ENCODE measurements at regions not wholly inside any gene's neighbourhood (a gene's known extent, or its start where the extent isn't known, plus 50 kb on each side); places are given as distances from the start of the nearest gene placed in this dataset.

DNA sequence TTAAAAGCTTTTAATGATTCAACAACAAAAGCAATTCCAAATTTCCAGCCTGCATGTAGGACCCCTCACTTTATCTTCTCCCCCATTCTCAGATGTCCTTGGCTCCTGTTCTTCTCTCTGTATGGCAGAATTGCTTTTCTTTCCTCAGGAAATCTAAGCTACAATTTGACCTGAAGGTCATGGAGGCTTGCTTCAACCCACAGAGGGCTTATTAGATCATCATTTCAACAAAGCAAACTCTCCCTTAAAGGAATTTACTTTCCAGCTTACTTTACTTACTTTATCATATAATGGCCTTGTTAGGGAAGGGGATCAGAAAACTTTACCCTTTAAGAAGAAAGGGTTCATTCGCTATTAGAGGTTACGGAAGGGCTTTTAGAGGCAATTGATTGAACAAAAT is 211.5 kb downstream of the RAD51AP2 start:
- no peak for DNase-seq (ENCODE audit: low spot score)

DNA sequence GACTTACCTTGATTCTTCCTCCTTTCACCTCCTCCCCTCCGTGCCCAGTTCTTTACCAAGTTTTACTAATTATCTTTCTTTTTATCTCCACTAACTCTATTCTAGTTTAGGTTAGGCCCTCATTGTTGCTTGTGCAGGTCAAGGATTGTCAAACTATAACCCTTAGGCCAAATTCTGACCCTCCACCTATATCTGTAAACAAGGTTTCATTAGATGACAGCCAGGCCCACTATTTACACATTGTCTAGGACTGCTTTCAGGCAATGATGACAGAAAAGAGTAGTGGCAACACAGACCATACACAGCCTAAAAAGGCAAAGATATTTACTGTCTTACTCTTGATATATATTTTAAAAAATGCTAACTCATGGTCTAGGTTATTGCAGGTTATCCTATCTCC is 212.0 kb downstream of the RAD51AP2 start:
- DNase-seq (ENCODE audit: low spot score), result no peak

DNA sequence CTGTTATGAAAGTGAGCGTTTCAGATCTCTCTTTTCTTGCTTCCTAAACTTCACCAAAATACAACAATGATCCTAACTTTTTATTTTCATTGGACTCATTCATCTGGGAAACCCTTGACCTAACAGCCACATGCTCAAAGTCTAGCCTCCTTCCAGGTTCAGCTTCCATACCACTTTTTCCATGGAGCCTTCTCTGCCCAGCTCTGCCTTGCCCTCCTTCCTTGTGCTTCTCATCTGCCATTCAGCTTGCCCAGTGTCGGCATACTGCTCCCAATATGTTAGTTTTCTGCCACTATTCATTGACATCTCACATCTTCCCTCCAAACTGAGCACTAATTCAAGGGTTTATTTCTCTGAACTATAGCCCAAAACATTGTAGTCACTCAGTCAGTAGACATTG is 214.7 kb downstream of the RAD51AP2 start:
- DNase-seq (ENCODE audit: low spot score), result no peak

DNA sequence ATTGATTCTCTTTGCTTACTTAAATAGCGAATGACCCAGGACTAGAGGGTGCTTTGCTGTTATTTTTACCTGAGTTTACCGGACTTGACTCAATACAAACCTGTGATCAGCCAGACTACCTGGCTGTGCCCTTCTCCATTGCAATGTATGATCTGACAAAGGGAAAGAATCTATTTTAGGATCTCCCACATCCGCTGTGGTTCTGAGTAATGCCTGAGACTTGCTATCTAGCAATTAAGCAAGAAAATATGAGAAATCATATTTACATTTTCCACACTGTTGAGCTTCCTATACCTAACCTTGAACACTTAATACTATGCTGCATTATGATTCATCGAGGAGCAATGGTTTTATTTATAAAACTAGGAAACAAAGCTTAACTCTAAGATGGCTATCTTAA is 215.2 kb downstream of the RAD51AP2 start:
- DNase-seq (ENCODE audit: low spot score), result no peak

DNA sequence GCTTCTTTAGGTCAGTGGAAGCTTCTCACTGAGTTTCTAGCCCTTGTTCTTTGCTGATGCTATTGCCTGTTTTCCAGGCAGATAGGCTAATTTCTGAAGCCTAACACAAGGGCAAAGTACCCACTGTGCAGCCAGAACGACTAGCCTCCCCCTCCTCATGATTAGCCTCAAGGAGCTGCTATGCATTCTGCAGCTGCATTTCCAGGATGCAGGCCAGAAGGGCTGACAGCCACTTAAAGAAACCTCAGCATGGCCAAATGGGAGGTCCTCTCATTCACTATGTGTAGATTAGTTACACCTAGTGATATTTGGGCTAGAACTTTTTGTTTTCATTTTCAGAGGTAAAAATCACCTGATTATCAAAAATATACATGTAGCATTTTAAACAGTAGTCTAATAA is 216.0 kb downstream of the RAD51AP2 start:
- DNase-seq (ENCODE audit: low spot score), result no peak

DNA sequence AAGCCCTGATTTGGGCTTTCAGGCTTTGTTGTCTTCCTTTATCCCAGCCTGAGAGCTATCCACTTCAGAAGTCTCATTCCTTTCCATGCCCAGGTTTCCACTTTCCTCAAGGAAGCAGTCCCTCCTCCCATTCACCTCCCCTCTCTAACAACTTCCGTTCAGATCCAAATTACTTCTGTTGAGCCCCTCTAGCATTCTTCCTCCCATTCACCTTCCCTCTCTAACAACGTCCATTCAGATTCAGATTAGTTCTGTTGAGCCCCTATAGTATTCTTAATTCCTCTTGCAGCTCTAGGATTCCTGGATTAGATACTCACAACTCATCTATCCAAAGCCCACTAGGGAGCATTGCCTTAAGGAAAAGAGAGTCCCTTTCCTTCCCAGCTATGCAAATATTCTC is 216.8 kb downstream of the RAD51AP2 start:
- no peak for DNase-seq (ENCODE audit: low spot score)

DNA sequence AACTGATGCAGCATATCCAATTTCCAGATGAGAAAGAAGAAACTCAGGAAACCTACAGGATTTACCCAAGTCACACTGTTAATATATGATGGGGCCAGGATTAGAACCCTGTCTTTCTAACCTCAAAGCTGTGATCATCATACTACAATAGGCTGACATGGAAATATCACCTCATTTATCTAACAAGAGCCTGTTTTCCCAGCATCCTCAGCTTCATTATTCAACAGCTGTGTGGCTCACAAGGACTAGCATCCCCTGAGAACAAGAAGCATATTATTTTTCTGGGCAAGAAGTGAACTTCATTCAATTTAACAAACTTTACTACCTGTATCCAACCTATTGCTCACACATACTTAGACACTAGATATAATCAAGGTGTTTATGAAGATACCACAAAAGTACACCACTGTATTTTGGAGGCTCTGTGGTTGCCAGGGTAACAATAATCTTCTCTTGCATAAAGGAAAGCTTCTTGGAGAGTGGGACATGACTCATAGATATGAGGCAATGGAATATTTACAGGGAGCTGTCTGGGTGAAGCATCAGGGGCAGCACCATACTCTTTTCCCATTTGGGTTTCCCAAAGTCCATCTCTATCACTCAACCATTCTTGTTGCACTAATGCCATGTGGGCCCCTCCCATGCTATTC is 218.2 kb downstream of the RAD51AP2 start:
- DNase-seq (ENCODE audit: low spot score), result no peak

DNA sequence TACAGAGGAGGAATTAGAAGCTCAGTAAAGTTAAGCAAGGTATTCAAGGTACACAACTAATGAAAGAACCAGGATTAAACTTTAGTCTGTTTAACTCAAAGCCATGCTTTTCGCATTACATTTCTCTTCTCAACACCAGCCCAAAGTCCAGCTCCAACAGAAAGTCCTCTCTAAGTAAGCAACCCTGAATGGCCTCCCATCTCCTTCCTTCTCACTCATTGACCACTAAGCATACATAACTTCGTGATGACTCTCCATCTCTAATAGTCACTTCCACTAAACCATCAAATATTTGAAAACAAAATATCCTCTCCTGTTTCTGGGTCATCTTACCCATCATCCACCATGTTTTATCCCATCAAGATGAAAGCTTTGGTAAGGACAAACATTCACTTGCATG is 219.8 kb downstream of the RAD51AP2 start:
- DNase-seq (ENCODE audit: low spot score), result no peak

DNA sequence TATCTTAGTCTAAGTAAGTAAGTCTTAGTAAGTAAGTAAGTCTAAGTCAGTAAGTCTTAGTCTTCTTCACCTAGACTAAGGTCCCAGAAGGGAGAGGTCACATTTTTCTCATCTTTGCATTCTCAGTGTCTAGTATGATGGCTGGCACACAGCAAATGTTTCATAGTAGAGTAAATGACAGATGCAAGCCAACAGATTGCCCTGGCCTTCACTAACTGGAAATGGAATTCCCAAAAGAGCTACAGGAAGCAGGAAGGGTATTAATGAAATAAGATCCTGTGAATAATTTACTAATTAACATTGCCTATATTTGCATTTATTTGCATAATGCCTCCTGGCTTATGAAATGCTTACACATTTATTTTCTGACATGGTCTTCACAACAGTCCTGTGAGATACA is 221.6 kb downstream of the RAD51AP2 start:
- no peak for DNase-seq (ENCODE audit: low spot score)

DNA sequence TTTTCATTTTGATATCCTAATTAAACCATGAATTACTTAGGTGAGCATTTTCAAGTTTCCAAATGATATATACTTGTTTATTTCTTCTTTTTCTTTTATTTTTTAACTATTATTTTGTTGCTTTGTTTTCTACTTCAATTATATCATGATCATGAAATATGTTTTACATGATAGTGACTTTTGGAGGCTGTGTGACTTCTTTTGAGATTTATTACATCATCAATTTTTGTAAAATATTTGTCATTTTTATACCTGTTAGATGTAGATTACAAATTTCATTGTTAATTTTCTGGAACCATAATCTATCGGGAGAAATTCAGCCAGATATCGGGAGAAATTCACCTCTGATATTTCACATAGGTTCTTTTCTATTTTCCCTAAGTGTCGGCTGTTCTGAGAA is 228.6 kb downstream of the RAD51AP2 start:
- no peak for DNase-seq (ENCODE audit: low spot score)

DNA sequence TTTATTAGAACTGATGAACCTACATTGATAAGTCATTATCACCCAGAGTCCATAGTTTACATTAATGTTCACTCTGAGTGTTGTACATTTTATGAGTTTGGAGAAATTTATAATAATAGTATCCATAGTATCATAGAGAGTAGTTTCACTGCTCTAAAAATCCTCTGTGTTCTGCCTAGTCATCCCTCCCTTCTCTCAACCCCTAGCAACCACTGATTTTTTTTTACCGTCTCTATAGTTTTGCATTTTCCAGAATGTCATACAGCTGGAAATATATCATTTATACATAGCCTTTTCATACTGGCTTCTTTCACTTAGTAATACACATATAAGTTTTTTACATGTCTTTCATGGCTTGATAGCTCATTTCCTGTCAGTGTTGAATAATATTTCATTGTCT is 231.1 kb downstream of the RAD51AP2 start:
- DNase-seq (ENCODE audit: low spot score), result no peak

DNA sequence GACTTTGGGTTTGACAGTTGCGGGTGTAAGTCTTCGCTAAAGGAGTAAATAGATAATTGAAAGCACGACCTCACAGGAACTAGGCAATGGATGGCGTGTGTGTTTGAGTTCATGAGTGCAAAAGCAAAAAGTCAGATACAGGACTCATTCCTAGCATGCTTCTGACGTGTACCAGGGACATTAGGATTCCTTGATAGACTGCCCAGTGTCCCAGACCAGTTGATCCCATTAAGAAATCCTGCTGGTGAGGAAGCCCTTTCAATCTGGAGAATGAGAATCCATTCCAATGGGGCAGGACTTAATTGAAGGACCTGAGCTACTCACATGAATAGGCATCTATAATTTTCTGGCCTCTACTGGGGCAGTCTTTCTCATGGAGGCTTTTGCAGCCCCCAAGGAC is 235.4 kb downstream of the RAD51AP2 start:
- no peak for DNase-seq (ENCODE audit: low spot score)

DNA sequence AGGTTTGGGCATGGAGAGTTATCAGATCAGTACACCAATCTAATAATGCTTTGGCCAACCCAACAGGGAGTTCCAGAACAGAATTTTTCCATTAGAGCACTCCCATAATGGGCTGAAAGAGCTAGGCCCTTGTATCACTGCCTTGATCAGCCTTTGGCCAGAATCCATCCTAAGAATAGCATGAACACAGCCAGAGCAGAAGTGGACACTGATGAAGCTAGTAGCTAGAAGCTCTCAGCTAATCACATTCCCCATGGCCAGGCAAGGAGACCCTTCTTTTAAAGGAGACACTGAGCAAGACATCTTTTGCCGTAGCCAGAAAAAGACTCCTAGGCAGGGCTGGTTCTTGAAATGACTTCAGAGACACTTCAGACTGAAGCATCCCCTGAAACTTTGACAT is 236.0 kb downstream of the RAD51AP2 start:
- no peak for DNase-seq (ENCODE audit: low spot score)

DNA sequence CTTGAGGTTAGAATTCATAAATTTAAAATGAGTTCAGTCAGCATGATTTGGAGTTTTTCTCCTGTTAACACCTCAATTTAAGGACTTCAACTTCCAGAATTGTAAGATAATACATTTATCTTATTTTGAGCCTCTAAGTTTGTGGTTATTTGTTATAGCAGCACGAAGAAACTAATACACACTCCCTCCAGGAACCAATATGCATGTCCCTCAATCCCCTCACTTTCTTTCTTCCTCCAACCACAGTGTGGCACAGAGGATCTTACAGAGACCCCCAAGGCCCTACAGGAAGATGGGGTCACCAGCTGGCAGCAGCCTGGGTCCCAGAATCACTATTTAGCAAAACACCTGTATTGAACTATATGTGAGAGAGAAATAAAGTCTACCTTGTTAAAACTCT is 242.0 kb downstream of the RAD51AP2 start:
- no peak for DNase-seq (ENCODE audit: low spot score)

DNA sequence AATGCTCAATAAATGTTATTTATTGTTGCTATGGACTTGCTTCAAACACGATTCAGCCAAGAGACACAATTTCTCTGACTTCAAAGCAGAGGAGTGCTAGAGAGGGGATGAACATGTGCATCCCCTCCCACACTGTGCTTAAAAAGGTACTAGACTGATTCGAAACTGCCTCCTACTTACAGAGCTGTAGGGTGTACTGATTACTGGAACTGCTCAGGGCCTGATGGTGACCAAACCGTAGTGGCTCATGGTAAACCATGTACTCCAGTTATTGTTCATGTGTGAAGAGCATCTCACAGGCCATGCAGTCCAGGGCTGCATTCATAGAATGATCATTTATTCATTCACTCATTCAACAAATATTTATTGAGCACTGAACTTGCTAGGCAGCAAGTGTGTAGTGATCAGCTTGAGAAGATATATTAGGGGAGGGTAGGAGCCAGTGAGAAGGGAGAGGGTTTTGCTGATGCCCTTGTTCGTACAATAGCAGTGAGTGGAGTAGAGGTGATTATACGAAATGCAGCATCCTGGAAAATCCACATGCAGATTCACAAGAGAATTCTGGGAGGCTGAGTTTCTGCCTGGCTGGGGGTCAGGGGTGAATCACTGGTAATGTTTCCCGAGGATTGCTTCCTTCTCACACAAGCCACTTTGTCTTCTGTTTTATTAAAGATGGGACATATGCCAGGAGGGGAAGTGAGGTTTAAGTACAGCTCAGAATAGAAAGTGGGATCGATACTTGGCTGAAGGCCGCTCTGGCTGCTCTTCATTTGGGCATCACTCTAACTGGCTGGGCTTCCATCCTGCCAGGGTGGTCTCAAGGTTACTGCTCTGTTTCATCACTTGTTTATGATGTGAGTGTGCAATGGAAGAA is 245.4 kb downstream of the RAD51AP2 start:
- no peak for DNase-seq (ENCODE audit: low spot score)

DNA sequence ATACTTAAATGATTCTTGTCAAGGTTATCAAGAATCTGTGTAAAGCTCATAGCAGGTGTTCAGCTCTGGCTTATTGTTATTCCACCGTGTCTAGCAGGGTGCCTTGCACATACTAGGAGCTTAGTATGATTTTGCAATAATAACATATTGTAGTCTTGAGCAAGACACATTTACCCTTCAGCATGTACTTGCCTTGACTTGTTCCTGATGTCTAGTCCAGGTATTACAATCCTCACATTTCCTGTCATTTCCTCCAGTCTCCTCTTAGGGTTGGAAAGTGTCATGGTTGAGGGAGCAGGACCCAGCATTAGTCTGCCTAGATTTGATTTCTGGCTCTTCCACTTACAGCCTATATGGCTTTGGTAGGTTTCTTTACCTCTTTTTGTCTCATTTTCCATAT is 246.1 kb downstream of the RAD51AP2 start:
- no peak for DNase-seq (ENCODE audit: low spot score)

DNA sequence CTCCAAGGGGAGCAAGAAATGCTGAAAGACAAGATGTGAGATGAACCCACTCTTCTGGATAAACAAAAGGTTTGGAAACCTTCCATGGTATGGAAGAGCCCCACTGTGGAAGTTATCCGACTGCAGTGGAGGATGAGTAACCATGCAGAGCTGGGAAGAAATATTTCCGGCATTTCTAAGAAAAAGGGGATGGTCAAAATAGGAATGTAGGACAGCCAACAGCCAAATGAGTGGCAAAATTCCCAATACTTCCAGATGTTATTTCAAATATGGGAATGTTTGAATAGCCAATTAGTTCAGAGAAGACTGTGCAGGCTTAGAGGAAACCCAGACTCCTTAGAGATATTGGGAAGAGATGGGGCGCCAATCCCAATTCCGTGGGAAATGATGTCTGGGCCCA is 246.8 kb downstream of the RAD51AP2 start:
- no peak for DNase-seq (ENCODE audit: low spot score)

DNA sequence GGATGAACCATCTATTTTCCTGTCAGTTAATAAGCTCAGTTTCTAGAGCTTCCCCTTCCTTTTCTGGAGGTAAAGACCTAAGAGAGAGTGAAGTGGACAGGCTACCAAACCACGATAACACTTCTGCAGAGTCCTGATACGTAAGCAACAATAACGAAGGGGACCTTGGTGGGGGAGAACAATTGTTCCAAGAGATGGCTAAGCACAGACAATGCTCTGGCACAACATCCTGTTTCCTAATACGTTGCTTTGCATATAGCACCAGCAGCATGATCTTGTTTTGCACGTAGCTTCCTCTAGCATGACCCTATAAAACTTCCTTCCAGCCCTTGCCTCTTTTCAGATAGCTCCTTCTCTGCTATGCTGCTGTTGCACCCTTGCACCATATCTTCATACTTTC is 247.3 kb downstream of the RAD51AP2 start:
- no peak for DNase-seq (ENCODE audit: low spot score)

DNA sequence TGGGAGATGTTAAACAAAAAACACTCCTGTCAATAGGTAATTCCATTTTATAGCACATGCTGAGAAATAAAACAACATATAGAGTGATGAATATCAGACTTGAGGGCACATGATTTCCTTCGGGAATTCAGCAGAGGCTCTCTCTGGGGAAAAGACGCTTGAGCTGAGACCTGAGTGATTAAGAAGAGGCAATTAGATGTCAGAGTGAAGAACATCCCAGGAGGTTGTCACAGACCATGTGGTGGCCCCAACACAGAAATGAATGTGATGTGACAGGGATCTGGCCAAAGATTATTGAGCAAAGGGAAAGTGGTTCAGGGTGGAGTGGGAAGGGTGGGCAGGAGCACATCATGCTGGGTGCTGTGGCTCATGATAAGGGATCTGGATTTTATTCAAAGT is 254.7 kb downstream of the RAD51AP2 start:
- DNase-seq (ENCODE audit: low spot score), result no peak

DNA sequence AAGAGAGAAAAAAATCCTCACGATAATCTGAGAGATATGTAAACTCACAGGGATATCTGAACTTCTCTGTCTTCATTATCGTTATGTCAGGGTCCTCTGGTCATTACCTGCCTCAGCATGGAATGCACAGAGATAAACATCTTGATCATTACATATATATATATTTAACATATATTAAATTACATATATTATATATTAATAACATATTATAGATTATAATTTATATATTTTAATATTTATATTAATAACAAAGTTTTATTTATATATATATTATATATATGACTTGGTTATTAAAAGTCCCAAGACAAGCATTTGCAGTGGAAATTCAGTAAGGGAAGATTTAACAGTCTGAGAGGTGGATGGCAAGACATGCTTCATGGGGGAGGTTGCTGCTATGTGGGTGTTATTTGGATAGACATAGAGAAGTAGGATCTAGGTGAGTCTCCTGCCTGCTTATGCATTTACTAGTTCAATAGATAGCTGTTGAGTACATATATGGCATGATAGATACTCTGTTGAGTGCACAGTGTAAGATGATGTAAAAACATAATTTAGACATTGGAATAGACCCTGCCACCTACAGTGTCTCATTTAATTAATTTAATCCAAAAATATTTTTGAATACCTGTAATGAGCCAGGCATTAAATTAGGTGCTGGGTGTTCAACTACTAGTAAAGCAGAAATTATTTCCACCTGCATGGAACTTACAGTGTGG is 255.2 kb downstream of the RAD51AP2 start:
- no peak for DNase-seq (ENCODE audit: low spot score)

DNA sequence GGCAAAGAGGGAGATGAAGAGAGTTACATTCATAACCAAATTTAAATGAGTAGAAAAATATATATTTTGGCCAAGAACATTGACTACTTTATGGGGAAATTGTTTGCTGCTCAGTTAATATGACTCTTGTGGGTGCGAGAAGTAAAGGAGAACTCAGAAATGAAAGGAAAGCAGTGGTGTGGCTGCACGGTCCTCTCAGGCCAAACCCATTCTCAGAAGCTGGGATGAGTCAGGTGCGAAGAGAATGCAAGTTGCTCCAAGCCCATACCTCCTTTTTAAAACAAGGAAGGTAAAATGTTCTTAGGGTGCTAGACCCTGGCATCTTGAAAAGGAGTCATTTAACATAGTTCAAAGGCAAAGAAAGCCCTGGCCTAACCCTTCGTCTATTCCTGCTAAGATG is 258.6 kb downstream of the RAD51AP2 start:
- no peak for DNase-seq (ENCODE audit: low spot score)

DNA sequence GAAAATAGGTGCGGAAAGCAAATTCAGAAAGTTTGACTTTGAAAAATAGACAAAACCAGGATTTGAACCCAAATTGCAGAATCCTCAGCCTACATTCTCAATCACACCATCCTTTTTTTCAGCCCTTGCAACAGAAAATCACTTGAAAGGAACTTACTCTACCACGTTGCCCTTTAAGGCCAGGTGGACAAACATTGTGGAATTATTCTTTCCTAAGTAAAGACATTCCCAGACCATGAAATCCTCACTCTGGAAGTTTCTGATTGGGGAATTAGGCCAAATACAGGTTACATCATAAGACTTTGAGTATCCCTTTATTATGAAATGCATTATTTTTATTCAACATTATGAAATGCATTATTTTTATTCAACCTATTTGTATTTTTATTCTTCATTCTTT is 259.4 kb downstream of the RAD51AP2 start:
- DNase-seq (ENCODE audit: low spot score), result no peak

All from ureter (tissue), 1 donor.